Eye (tissue), 1 donor: ENCODE measurements at regions not wholly inside any gene's neighbourhood (a gene's known extent, or its start where the extent isn't known, plus 50 kb on each side); places are given as distances from the start of the nearest gene placed in this dataset.
"Not testable (repeated sequence)": the region's sequence is repeated elsewhere in the genome, so short reads cannot be mapped to it uniquely, and the experiment has no call there.

ENCODE experiments used
- DNase-seq: peaks from one replicate; pipeline ENCODE4 v3.0.0-alpha.2; 2015

DNA sequence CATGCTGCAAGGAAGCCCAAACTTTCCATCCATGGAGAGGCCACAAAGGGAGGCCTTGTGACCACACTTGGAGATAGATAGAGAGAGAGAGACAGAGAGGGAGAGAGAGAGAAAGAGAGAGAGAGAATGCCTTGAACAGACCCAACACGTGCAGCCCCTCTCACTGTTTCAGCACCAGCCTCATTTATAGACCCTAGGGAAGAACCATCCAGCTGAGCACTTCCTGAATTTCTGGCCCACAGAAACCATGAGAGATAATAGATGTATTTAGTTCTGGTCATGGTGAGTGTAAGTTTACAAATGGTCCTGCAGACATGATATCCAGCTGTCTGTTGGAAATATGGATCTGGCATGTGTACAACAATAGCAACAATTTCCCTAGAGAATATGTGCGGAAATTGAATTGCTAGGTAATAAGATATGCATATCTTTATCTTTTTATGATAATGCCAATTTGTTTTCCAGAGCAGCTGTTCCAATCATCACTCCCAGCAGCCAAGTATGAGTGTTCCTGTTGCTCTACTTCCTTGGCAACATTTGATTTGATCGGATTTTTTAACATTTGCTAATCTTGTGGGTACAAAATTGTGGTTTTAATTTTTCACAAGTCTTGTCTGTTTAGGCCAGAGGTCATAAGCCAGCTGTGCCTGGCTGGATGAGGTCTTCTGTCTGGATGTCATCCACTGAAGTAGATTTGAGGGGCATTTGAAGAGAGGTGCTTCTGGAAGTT is 217.3 kb upstream of the IL12B start:
- no peak for DNase-seq

DNA sequence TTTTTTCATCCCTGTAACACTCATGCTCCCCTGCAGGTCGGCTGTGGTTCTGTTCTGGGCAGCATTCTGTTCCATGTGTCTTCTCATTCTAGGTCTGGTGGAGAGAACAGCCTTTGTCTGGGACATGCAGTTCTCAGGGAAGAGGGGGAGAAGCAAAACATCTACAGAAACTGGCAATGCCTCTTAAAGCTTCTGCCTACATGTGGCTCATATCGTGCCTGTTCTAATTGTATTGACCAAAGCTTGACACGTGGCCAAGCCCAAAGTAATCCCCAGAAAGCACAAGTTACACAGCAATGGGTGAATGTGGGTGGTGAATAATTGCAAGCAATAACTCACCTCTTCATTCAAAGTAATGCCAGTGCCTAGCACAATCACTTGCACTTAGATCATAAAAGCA is 218.2 kb upstream of the IL12B start:
- DNase-seq, result no peak

DNA sequence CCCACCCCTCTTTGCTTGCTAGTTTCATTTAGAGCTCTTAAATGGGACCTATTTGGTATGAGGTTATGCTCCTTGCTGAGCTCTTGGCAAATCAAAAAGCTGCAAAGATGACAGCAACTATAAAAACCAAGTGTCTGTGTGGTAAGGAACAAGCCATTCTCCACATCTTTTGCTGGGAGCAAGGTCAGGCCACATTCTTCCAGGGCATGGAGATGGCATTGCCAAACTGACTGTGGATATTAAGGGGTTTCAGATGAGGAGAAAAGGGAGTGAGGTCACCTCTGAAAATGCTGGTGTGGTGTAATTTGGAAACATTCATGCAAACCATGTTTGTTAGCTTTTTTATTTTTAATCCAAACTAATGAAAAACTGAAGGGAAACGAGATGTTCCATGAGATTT is 218.8 kb upstream of the IL12B start:
- no peak for DNase-seq

DNA sequence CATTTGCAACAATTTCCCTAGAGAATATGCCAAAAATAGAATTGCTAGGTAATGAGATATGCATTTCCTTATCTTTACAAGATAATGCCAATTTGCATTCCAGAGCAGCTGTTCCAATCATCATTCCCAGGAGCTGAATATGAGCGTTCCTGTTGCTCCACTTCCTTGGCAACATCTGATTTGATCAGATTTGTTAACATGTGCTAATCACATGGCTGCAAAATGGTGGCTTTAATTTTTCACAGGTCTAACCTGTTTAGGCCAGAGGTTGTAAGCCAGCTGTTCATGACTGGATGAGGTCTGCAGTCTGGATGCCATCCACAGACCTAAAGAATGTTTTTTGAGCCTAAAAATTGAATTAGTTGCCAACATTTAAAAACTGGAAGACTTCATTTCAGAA is 220.7 kb upstream of the IL12B start:
- DNase-seq, result no peak

DNA sequence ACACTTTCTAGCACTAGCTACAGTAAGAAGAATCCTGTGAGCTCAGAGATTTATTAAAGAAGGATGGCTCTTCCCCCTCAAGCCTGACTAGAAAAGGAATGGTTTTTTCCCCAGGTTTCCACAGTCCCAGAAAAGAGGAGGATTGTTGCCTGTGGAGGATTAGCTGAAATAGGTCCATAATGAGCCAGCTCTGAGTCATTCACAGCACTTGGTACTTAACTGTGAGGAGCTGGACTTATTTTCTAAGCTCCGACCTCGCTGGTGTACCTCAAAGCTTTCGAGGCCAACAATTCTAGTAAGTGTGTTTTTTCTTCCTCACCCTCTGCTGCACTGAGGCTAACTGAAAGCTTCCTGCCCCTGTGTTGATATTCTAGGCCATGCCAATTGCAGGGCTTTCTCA is 222.5 kb upstream of the IL12B start:
- DNase-seq, result no peak

DNA sequence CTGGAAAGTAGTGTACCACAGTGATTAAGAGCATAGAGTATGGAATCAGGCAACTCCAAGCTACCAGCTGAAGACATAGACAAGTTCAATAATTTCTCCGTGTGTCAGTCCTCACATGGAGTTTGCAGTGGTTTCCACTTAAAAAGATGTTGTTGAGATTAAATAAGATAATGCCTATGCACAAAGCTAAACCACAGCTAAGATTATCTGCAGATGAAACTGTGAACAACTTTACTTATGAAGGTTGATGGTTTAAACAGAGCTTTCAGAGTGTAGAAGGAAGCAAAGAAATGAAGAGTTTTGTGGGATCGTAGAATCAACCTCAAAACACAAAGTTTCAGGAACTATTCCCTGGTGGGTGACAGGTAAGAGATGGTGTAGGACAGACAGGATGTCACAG is 223.5 kb upstream of the IL12B start:
- no peak for DNase-seq

DNA sequence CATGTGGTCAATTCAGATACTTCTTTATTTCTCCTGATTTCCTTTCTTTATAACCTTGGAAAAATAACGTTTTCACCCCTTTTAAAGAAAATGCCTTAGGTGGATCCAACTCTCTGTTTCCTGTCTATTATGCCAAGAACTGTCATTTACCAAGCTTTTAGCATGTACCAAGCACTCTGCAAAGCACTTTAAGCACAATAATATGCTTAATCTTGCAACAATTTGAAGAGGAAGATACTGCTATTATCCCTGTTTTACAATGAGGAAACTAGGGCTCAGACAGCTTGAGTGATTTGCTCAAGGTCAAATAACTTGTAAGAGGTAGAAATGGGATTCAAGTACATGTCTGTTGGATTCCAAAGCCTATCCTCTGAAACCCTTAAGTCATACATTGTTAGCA is 224.8 kb upstream of the IL12B start:
- DNase-seq, result no peak

DNA sequence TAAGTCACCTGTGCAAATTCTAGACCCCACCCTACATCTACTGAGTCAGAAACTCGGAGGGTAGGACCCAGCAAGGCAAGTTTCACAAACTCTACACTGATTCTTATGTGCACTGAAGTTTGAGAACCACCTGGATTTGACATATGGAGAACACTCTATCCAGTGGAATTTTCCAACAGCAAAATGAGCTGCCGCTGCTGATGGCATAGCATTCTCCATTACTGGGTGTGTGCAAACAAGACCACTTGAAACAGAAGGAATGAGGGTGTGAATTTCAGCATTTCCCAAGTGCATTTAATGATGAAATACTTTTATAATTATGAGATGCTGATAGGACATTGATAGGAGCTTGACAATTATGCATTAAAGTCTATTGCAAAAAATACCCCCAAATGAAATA is 229.1 kb upstream of the IL12B start:
- DNase-seq, result no peak

DNA sequence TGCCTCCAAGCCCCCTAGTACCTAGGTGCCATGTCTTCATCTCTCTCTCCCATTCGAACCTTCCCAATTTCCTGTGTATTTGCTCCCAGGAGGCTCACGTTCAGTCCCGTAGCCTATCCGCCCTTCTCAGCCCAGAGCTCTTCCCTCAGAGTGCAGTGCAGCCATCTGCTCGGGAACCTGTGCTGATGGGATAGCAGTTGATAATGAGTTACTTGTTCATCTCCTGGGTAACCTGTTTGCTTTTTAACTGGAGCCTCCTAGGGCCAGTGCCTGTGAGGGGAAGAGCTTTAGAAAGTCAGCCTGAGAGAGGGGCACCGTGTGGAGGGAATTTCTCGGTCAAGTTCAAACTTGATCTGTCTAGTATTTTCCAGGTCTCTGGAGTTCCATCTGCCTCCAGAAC is 229.8 kb upstream of the IL12B start:
- DNase-seq, result no peak

DNA sequence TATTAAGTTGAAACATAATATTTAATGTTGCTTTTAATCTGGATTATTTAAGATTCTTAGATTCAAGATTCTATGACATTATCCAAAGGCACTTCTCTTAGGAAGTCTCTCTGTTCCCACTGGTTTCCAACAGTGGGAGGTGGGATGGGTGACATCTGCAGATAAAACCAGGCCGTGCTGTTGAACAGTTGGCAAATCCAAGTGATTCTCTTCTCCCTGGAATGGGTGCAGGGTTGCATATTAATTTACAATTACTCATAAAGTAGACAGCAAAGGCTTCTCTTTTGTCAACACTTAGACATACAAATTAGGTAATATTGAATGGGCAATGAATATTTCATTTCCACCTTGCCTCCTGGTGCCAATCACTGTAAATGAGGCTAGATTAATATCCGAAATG is 233.7 kb upstream of the IL12B start:
- no peak for DNase-seq

DNA sequence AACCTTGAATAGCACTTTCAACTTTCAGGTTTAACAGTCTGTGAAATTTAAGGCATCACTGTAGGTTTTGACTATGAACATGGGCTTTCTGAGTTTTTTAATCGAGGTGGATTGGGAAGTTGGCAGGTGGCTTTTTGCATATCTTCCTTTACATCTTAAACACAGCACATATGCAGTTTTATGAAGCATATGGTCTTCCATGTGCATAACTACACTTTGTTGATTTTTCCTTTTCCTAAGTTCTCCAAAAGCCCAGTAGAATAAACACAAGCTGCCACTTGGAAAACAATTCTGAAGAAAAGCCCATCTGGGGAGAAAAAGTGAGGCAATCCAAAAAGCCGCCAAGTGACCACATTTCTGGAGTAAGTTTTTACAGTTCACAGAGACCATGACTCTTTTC is 236.5 kb upstream of the IL12B start:
- DNase-seq, result no peak

DNA sequence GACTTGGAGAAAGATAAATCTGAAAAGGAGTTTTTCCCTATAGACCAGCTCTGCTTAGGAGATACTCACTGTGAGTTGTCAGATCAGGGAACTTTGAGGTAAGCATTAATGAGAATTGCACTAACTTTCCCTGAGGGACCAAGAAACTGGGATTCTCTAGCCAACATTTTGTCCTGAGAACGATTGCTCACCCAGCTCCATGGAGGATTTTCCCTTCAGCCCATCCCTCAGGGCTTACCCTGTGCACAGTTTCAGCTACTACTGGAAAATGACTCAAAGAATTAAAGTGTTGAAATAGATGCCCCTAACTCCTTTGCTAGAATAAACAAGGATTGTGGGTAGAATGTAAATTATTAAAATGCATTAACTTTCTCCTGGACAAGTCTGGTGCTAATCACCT is 237.2 kb upstream of the IL12B start:
- DNase-seq, result no peak

DNA sequence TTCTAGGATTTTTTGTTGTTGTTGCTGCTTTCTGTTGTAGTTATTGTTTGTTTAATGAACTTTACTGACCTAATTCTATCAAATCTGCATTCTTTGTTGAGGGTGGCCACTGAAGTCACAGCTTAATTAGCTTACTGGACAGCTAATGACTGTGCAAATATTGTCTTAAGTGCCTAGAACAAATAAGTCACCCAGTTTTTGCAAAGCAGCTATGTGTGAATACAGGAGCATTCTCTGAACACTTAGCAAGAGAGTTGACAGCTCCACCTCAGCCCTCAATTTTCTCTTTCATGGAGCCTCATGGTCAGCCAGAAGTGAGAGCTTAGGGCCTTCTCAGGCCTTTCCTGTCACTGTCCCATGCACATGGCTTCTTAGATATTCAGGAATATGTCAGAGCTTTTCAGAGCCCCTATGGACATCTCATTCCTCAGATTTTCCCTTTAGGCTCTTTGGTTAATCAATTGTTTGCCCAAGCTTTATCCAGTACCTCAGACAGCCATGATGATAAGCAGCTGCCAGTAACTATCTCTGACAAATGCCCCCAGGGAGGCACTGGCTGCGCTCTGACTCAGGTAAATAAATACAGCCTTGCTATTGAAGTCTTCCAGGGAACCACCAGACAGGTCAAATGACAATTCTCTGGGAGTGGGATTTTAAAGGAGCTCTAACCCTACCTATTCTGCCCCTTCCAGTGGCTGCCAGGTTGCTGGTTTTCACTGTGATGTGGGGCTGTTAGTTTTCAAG is 241.4 kb upstream of the IL12B start:
- DNase-seq, result peak; percentile 16

DNA sequence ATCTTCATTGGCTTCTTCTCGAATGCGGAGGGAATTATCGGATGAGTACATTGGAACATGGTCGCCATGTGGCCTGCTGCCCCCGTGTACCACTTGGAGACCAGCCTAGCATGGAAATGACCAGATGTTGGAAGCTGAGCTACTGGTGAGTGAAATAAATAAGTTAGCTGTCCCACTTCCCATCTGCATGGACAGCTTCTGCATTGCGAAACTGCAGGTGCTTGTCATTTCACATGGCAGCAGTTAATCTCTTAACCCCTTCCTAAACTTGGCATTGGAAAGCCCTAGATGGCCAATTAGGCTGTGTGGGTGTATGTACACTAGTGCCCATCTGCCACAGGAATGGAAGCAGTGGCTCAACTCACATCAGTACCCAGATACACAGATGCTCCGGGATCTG is 246.6 kb upstream of the IL12B start:
- no peak for DNase-seq

DNA sequence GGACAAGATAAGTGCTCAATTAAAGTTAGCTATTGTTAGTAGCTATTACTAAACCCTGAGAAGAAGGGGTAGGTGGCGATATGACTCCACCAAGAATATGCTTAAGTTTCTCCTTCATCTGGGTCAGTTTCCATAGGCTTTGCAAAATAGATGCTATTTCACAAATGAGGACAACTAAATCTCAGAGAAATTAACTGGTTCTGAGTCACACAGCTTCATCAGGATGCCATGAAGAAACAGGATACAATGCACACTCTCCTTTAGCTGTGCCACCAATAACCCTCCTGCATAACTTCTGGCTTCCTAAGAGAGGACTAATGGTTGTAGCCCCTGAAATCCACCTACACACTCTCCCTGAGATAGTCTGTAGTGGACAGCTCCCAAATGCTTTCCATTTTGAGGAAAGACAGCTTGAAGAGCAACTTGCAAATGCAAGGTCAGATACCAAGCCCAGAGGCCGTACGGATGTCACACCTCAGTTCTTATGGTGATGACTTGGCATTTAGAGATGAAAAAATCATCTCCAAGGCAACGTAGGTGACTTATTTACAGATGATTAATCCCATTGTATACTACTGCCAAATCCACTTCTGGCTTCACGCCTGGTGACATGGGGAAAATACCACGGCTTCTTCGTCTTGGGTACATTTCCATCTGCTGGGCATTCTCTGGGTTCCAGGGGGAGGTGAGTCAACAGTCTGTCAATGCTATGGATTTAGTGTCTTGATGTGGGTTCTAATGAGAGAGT is 251.4 kb upstream of the IL12B start:
- DNase-seq, result peak; percentile 20

DNA sequence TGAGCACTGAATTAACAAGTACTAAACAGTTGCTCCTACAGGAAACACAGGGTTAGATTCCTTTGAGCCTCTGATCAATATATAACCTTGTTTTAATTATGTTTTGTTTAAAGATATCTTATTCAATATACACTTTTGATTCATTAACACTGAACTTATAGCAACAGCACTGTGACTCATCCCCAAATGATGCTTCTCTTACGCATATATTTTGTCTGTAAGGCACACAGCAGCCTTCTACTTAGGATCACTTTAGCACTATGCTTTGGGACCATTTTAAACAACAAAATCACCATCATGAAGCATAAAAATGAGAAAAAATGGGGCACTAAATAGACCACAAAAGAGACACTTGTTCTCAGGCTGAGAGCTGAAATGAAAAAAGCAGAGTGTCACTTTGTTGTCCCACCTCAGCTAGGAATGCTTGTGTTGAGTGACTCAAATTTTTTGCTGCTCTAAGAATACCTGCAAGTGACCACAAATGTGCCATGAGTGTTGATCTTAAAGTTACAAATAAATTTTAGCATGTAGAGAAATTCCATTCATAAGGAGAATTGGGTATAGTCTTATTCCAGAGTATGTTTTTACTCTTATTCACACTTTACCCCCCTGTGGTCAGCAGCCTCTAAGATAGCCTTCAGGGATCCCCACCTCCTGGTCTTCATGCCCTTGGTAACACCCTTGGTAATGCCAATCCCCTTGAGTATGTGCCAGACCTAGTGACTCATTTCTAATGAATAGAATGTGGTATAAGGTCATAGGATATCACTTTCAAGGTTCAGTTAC is 252.7 kb upstream of the IL12B start:
- no peak for DNase-seq

DNA sequence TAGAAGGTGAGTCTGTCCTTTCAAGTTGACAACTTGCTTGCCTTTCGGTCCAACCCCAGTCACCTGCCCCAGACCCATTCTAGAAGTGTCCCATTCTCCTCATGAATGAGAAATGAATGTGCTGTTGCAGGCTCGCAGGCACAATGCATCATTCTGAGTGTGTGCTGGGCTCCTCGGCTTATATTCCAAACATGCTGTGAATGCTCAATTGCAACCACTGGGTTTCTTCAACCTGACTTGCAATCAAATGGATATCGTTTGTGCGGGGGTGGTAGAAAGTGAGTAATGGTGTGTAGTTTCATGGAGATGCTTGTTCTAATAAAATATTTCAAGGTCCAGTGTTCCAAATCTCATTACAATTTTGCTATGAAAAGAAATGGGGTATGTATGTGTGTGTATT is 256.6 kb upstream of the IL12B start:
- no peak for DNase-seq

DNA sequence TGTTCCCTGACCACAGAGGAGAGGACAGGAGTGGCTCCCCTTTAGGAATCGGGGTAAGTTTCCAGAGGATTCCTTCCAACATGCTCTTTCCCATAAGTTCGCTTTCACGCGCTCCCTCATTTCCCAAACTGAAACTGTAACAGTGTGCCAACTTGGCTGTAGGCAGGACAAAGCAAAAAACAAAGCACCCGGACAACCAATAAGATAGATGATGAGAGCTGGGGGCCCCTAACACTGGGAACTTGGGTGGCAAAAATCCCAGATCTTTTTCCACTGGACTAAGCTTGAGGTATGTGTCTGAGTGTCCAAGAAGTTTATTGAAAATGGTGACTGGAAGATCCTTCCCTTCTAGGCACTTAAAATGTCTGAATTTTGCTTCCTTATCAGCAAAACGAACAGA is 258.7 kb upstream of the IL12B start:
- no peak for DNase-seq

DNA sequence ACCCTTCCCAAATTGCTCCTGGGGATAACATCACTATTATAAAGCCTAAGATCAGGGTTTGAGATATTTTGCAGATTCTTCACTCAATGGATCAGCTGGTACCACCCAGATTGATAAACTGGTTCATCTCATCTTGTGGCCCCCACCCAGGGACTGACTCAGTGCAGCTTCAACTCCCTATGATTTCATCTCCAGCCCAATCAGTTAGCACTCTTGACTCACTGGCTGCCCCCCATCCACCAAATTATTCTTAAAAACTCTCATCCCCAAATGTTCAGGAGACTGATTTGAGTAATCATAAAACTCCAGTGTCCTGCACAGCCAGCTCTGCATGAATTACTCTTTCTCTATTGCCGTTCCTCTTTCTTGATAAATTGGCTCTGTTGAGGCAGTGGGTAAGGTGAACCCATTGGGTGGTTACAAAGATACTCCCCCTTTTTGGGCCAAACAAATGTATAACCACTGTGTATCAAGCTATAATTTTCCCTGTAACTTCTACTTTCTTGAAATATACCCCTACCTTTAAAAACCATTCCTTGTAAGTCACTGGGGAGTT is 263.3 kb upstream of the IL12B start:
- no peak for DNase-seq

DNA sequence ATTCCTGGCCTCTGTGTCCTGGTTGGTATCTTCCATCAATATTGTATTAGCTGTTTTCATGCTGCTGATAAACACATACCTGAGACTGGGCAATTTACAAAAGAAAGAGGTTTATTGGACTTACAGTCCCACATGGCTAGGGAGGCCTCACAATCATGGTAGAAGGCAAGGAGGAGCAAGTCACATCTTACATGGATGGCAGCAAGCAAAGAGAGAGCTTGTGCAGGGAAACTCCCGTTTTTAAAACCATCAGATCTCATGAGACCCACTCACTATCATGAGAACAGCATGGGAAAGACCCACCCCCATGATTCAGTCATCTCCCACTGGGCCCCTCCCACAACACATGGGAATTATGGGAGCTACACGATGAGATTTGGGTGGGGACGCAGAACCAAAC is 265.3 kb upstream of the IL12B start:
- DNase-seq, result not testable (repeated sequence)

DNA sequence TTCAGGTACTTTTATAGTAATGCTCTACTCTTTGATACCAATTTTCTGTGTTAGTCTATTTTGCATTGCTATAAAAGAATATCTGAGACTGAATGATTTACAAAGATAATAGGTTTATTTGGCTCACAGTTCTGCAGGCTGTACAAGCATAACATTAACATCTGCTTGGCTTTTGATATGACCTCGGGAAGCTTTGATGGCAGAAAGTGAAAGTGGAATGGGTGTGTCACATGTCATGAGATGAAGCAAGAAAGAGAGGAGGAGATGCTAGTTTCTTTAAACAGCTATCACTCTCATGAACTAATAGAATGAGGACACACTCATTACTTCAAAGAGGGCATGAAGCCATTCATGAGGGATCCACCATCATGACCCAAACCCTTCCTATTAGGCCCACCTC is 270.9 kb upstream of the IL12B start:
- DNase-seq, result no peak

DNA sequence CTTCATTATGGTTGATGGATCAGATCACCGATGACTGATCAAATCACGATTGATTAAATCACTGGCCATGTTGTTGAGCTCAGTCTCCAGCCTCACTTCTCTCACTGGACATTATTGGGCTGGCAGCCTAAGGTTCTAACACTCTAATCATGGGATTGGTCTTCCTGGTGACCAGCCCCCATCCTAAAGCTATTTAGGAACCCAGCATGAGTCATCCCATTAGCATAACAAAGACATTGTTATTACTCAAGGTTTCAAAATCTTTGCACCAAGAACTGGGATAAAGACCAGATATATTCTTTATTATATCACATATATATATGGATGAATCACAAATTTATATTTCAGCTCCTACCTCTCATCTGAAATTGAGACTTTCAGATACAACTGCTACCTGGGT is 272.1 kb upstream of the IL12B start:
- DNase-seq, result no peak

DNA sequence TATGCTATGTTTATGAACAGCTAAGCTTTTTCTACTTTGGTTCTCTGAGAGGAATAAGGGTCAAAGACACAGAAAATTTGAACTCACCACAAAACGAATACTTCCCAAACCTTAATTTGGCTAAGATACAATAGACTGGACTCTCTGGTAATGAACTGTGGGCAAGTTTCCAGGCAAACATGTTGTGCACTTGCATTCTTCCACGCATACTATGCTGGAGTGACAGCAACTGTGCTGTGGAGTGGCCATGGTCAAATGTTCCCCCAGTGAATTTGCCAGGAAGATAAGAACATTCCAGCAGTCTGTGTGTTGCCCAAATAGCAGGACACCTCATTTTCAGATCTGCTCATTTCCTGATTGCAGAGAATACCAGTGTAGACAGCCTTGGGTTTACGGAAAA is 275.3 kb upstream of the IL12B start:
- no peak for DNase-seq
